Neutrophil (primary cell): ENCODE measurements at regions not wholly inside any gene's neighbourhood (a gene's known extent, or its start where the extent isn't known, plus 50 kb on each side); places are given as distances from the start of the nearest gene placed in this dataset.
A peak's percentile ranks its signal among the peaks of the same experiment; 100 is the strongest.

Experiments
- H3K27ac ChIP-seq: fragments of 200-600 bp; sonication (generic); 2 replicates; pipeline ENCODE4 v1.5.1; 2016; ENCODE audit warnings: mild to moderate bottlenecking, moderate library complexity
- H3K27me3 ChIP-seq: fragments of 200-600 bp; sonication (generic); 2 replicates; pipeline ENCODE4 v1.6.0; 2016; ENCODE audit warnings: mild to moderate bottlenecking
- H3K36me3 ChIP-seq: fragments of 200-600 bp; sonication (generic); 2 replicates; pipeline ENCODE4 v1.5.1; 2017
- H3K4me1 ChIP-seq, 2 experiments: fragments of 200-600 bp in 1 of 2; sonication (generic) in 1 of 2; 1 replicate in 1 of 2; 2 replicates in 1 of 2; pipeline versions ENCODE4 v1.5.1 to v1.6.1; 2013 to 2016; ENCODE audit warnings: low read depth in 1 of 2, low read length in 1 of 2, mild to moderate bottlenecking in 1 of 2, moderate library complexity in 1 of 2; ENCODE audit not compliant: control insufficient read depth in 1 of 2, insufficient read depth in 1 of 2
- H3K4me3 ChIP-seq, 2 experiments: fragments of 200-600 bp in 1 of 2; sonication (generic) in 1 of 2; 1 replicate in 1 of 2; 2 replicates in 1 of 2; pipeline ENCODE4 v1.5.1; 2013 to 2016; ENCODE audit warnings: low read depth in 1 of 2, low read length in 1 of 2, mild to moderate bottlenecking in 1 of 2, moderate library complexity in 1 of 2
- H3K9me3 ChIP-seq: fragments of 200-600 bp; sonication (generic); 2 replicates; pipeline ENCODE4 v1.5.1; 2016
- CTCF ChIP-seq: fragments of 200-600 bp; sonication (generic); IDR thresholded peaks from 2 replicates; pipeline ENCODE4 v1.5.1; 2016; ENCODE audit warnings: antibody characterized with exemption

- H3K9me3 ChIP-seq = no peaks in the 10 kb centered on the region
- peak overlapping the region; percentile 86 for H3K27ac ChIP-seq
- H3K4me1 ChIP-seq = peaks cover 22 to 25% of the 10 kb centered on the region in 2 experiments
- no peaks in the 10 kb centered on the region for H3K36me3 ChIP-seq
- no peak for TF ChIP-seq CTCF
- H3K4me3 ChIP-seq = no peak overlapping the region
- H3K27me3 ChIP-seq = no peaks in the 10 kb centered on the region
Measured at GRCh38 chr9:129385211-129385934, 207.3 kb upstream of the IER5L start.

- H3K36me3 ChIP-seq = no peaks in the 10 kb centered on the region
- H3K4me1 ChIP-seq = peaks cover 22 to 25% of the 10 kb centered on the region in 2 experiments
- H3K9me3 ChIP-seq = no peaks in the 10 kb centered on the region
- TF ChIP-seq CTCF = no peak
- H3K4me3 ChIP-seq = peak overlapping the region; percentile 73 to 74
- H3K27ac ChIP-seq = peak overlapping the region; percentile 86
- no peaks in the 10 kb centered on the region for H3K27me3 ChIP-seq
Measured at GRCh38 chr9:129384491-129385210, 206.6 kb upstream of the IER5L start.

GRCh38 chr9:129383561-129384490 lies 205.8 kb upstream of the IER5L start:
- peak overlapping the region; percentile 86 for H3K27ac ChIP-seq
- no peaks in the 10 kb centered on the region for H3K9me3 ChIP-seq
- peak overlapping the region; percentile 73 to 74 for H3K4me3 ChIP-seq
- peak; percentile 73 for TF ChIP-seq CTCF
- H3K36me3 ChIP-seq = no peaks in the 10 kb centered on the region
- peaks cover 22 to 25% of the 10 kb centered on the region in 2 experiments for H3K4me1 ChIP-seq
- H3K27me3 ChIP-seq = no peaks in the 10 kb centered on the region

GRCh38 chr9:129383019-129383560 lies 205.0 kb upstream of the IER5L start:
- H3K36me3 ChIP-seq = no peaks in the 10 kb centered on the region
- TF ChIP-seq CTCF = no peak
- H3K27me3 ChIP-seq = no peaks in the 10 kb centered on the region
- peak overlapping the region; percentile 86 for H3K27ac ChIP-seq
- peaks cover 22 to 25% of the 10 kb centered on the region in 2 experiments for H3K4me1 ChIP-seq
- H3K9me3 ChIP-seq = no peaks in the 10 kb centered on the region
- peak overlapping the region; percentile 73 to 74 for H3K4me3 ChIP-seq
